Neural cell (in vitro differentiated cells): ENCODE measurements at regions not wholly inside any gene's neighbourhood (a gene's known extent, or its start where the extent isn't known, plus 50 kb on each side); places are given as distances from the start of the nearest gene placed in this dataset.

Experiments
- EP300 ChIP-seq: fragments of 450-650 bp; conservative IDR thresholded peaks from 2 replicates; pipeline ENCODE4 v1.6.1; 2014; ENCODE audit warnings: antibody characterized with exemption, mild to moderate bottlenecking, moderate library complexity; ENCODE audit not compliant: poor library complexity, severe bottlenecking
- EZH2 ChIP-seq: fragments of 200-600, 300-800 bp; shearing (Covaris generic), sonication (generic); IDR thresholded peaks from 2 replicates; pipeline ENCODE4 v1.6.1; 2014; ENCODE audit warnings: antibody characterized with exemption, low read length, borderline replicate concordance, mild to moderate bottlenecking; ENCODE audit not compliant: insufficient read depth, poor library complexity, severe bottlenecking
- MXI1 ChIP-seq: fragments of 450-650 bp; conservative IDR thresholded peaks from 2 replicates; pipeline ENCODE4 v1.6.1; 2014; ENCODE audit warnings: antibody characterized with exemption, mild to moderate bottlenecking; ENCODE audit not compliant: poor library complexity, severe bottlenecking
- POLR2AphosphoS5 ChIP-seq: IDR thresholded peaks from 2 replicates; pipeline ENCODE4 v1.6.1; 2012
- SMC3 ChIP-seq: fragments of 450-650 bp; conservative IDR thresholded peaks from 2 replicates; pipeline ENCODE4 v1.6.1; 2014; ENCODE audit warnings: antibody characterized with exemption, mild to moderate bottlenecking, moderate library complexity; ENCODE audit not compliant: poor library complexity
- TAF1 ChIP-seq: IDR thresholded peaks from 2 replicates; pipeline ENCODE4 v1.6.1; 2012; ENCODE audit warnings: low read depth
- TF ChIP-seq, protein P1 (sequence below): fragments of 450-650 bp; IDR thresholded peaks from 2 replicates; pipeline ENCODE4 v1.5.1; 2014; ENCODE audit warnings: antibody characterized with exemption, mild to moderate bottlenecking, moderate library complexity; ENCODE audit not compliant: poor library complexity, severe bottlenecking
- TF ChIP-seq, protein P2 (sequence below): IDR thresholded peaks from 2 replicates; pipeline ENCODE4 v1.6.1; 2012; ENCODE audit warnings: borderline replicate concordance

DNA sequence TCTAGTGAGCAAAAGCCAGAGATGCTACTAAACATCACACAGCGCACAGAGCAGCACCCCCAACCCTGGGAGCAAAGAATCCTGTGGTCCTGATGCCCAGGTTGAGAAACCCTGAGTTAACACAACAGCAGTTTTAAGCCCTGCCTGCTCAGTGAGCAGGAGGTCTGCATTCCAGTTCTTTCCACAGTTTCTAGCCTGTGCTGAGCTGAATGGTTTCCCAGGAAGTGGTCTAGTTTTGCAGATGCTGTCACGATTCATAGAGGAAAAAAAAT lies 171.1 kb upstream of the PROK2 start:
- TF ChIP-seq, protein P1, sequence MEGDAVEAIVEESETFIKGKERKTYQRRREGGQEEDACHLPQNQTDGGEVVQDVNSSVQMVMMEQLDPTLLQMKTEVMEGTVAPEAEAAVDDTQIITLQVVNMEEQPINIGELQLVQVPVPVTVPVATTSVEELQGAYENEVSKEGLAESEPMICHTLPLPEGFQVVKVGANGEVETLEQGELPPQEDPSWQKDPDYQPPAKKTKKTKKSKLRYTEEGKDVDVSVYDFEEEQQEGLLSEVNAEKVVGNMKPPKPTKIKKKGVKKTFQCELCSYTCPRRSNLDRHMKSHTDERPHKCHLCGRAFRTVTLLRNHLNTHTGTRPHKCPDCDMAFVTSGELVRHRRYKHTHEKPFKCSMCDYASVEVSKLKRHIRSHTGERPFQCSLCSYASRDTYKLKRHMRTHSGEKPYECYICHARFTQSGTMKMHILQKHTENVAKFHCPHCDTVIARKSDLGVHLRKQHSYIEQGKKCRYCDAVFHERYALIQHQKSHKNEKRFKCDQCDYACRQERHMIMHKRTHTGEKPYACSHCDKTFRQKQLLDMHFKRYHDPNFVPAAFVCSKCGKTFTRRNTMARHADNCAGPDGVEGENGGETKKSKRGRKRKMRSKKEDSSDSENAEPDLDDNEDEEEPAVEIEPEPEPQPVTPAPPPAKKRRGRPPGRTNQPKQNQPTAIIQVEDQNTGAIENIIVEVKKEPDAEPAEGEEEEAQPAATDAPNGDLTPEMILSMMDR: no peak
- TF ChIP-seq MXI1 (no peak), POLR2AphosphoS5 (no peak), SMC3 (no peak), EZH2 (no peak), EP300 (no peak), TAF1 (no peak)
- TF ChIP-seq, protein P2, sequence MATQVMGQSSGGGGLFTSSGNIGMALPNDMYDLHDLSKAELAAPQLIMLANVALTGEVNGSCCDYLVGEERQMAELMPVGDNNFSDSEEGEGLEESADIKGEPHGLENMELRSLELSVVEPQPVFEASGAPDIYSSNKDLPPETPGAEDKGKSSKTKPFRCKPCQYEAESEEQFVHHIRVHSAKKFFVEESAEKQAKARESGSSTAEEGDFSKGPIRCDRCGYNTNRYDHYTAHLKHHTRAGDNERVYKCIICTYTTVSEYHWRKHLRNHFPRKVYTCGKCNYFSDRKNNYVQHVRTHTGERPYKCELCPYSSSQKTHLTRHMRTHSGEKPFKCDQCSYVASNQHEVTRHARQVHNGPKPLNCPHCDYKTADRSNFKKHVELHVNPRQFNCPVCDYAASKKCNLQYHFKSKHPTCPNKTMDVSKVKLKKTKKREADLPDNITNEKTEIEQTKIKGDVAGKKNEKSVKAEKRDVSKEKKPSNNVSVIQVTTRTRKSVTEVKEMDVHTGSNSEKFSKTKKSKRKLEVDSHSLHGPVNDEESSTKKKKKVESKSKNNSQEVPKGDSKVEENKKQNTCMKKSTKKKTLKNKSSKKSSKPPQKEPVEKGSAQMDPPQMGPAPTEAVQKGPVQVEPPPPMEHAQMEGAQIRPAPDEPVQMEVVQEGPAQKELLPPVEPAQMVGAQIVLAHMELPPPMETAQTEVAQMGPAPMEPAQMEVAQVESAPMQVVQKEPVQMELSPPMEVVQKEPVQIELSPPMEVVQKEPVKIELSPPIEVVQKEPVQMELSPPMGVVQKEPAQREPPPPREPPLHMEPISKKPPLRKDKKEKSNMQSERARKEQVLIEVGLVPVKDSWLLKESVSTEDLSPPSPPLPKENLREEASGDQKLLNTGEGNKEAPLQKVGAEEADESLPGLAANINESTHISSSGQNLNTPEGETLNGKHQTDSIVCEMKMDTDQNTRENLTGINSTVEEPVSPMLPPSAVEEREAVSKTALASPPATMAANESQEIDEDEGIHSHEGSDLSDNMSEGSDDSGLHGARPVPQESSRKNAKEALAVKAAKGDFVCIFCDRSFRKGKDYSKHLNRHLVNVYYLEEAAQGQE: no peak
